Endothelial cell of umbilical vein (primary cell): ENCODE measurements at regions not wholly inside any gene's neighbourhood (a gene's known extent, or its start where the extent isn't known, plus 50 kb on each side); places are given as distances from the start of the nearest gene placed in this dataset.

Source experiments
- BruUV-seq: library from RNA; stranded (reverse); fragments of 400-500 nt; replicated peaks from 2 replicates; lab custom pipeline; 2021; lab: Mats Ljungman, UMichigan
- CTCF ChIA-PET: fragments of 300-600, 350-600 bp; sonication (Branson Sonifier 250); formaldehyde crosslinking; loops from one replicate; lab custom pipeline; 2021; ENCODE audit warnings: antibody characterized with exemption, inconsistent platforms; lab: Charles Lee
- POLR2A ChIA-PET: fragments of 300-600, 350-600 bp; sonication (Branson Sonifier 250); formaldehyde crosslinking; loops from one replicate; lab custom pipeline; 2021; ENCODE audit warnings: antibody characterized with exemption, inconsistent platforms; lab: Charles Lee
- DNase-seq: peaks from one replicate; pipeline ENCODE4 v3.0.0-alpha.2; 2011; ENCODE audit warnings: low read depth, low spot score
- FAIRE-seq: peaks from 2 replicates; lab custom pipeline; 2011; peaks lifted over from hg19 to GRCh38; lab: Jason Lieb, UNC
- H2AFZ ChIP-seq: 2 replicates; pipeline ENCODE4 v1.6.0; 2012; ENCODE audit warnings: low read depth, low read length, control low read depth, inconsistent platforms
- H3K27ac ChIP-seq: 2 replicates; pipeline ENCODE4 v1.5.1; 2011; ENCODE audit warnings: low read depth, mild to moderate bottlenecking, control low read depth, low read length, moderate library complexity; ENCODE audit not compliant: insufficient read depth
- H3K27me3 ChIP-seq, 2 experiments: 2 replicates each; pipeline versions ENCODE4 v1.6.0 to v1.6.1; 2011; ENCODE audit warnings: low read length in 2 of 2, mixed read lengths in 1 of 2; ENCODE audit not compliant: control insufficient read depth in 2 of 2, insufficient read depth in 2 of 2
- H3K36me3 ChIP-seq, 2 experiments: 2 replicates in 1 of 2; 3 replicates in 1 of 2; pipeline ENCODE4 v1.5.1; 2011; ENCODE audit warnings: low read length in 2 of 2, mild to moderate bottlenecking in 1 of 2, moderate library complexity in 1 of 2; ENCODE audit not compliant: control insufficient read depth in 2 of 2, insufficient read depth in 2 of 2; ENCODE audit errors: extremely low read depth in 1 of 2
- H3K4me1 ChIP-seq: 3 replicates; pipeline ENCODE4 v1.5.1; 2011; ENCODE audit warnings: mild to moderate bottlenecking, low read length; ENCODE audit not compliant: control insufficient read depth, insufficient read depth; ENCODE audit errors: extremely low read depth
- H3K4me2 ChIP-seq: 2 replicates; pipeline ENCODE4 v1.6.1; 2011; ENCODE audit warnings: low read length, control low read depth, mixed read lengths; ENCODE audit not compliant: insufficient read depth
- H3K4me3 ChIP-seq, 3 experiments: fragments of 200-600 bp in 1 of 3; sonication (generic), shearing (Covaris generic) in 1 of 3; replicated peaks in 1 of 3; 2 replicates each; pipeline ENCODE4 v1.5.1; 2011 to 2016; ENCODE audit warnings: control low read depth in 3 of 3, low read length in 3 of 3, mild to moderate bottlenecking in 2 of 3, inconsistent platforms in 1 of 3, low read depth in 1 of 3, moderate library complexity in 1 of 3; ENCODE audit not compliant: insufficient read depth in 1 of 3
- H3K79me2 ChIP-seq: 2 replicates; pipeline ENCODE4 v1.6.0; 2012; ENCODE audit warnings: low read length, inconsistent platforms; ENCODE audit not compliant: control insufficient read depth, insufficient read depth
- H3K9ac ChIP-seq: replicated peaks from 2 replicates; pipeline ENCODE3; 2011; ENCODE audit warnings: low read length, control low read depth; ENCODE audit not compliant: insufficient read depth; ENCODE audit errors: extremely low read depth
- H3K9me1 ChIP-seq: replicated peaks from 3 replicates; pipeline ENCODE4 v1.6.0; 2011; ENCODE audit warnings: mild to moderate bottlenecking, low read length; ENCODE audit not compliant: control insufficient read depth, insufficient read depth; ENCODE audit errors: extremely low read depth
- H3K9me3 ChIP-seq: replicated peaks from 2 replicates; pipeline ENCODE4 v1.5.1; 2012; ENCODE audit warnings: low read length, inconsistent platforms; ENCODE audit not compliant: control insufficient read depth, insufficient read depth
- H4K20me1 ChIP-seq: replicated peaks from 2 replicates; pipeline ENCODE3; 2011; ENCODE audit warnings: mild to moderate bottlenecking, low read length; ENCODE audit not compliant: control insufficient read depth, insufficient read depth; ENCODE audit errors: extremely low read depth
- CTCF ChIP-seq, 2 donors: IDR thresholded peaks; 1 replicate in 1 of 2; 2 replicates in 1 of 2; pipeline ENCODE4 v1.5.1; 2011; ENCODE audit warnings: low read length in 2 of 2, mild to moderate bottlenecking in 2 of 2, moderate library complexity in 2 of 2, control low read depth in 1 of 2, inconsistent platforms in 1 of 2, low read depth in 1 of 2; ENCODE audit not compliant: insufficient read depth in 1 of 2; ENCODE audit errors: extremely low read depth in 1 of 2
- EZH2 ChIP-seq: IDR thresholded peaks from 2 replicates; pipeline ENCODE4 v1.6.1; 2012; ENCODE audit warnings: borderline replicate concordance, low read depth, mild to moderate bottlenecking, moderate library complexity, low read length, inconsistent platforms; ENCODE audit not compliant: severe bottlenecking
- FOS ChIP-seq: IDR thresholded peaks from 2 replicates; pipeline ENCODE4 v1.6.1; 2011; ENCODE audit warnings: mild to moderate bottlenecking, low read length, moderate library complexity, borderline replicate concordance; ENCODE audit not compliant: insufficient read depth
- GATA2 ChIP-seq: IDR thresholded peaks from 2 replicates; pipeline ENCODE4 v1.7.0; 2011; ENCODE audit warnings: low read depth, mild to moderate bottlenecking, moderate library complexity, mixed read lengths, low read length; ENCODE audit not compliant: insufficient read length, insufficient read depth
- JUN ChIP-seq: IDR thresholded peaks from 2 replicates; pipeline ENCODE4 v1.6.1; 2011; ENCODE audit warnings: borderline replicate concordance, low read depth; ENCODE audit not compliant: insufficient read length, insufficient read depth
- MAX ChIP-seq: IDR thresholded peaks from 2 replicates; pipeline ENCODE4 v1.6.1; 2011; ENCODE audit not compliant: insufficient read depth, insufficient read length
- MYC ChIP-seq: IDR thresholded peaks from one replicate; pipeline ENCODE4 v1.6.1; 2011; ENCODE audit warnings: mild to moderate bottlenecking, low read depth, low read length
- POLR2A ChIP-seq: IDR thresholded peaks from 2 replicates; pipeline ENCODE4 v1.6.1; 2012; ENCODE audit warnings: low read depth, mild to moderate bottlenecking, control low read depth, low read length
- POLR2AphosphoS5 ChIP-seq: IDR thresholded peaks from 2 replicates; pipeline ENCODE4 v1.6.1; 2012; ENCODE audit warnings: low read depth, mild to moderate bottlenecking, control low read depth, low read length, moderate library complexity; ENCODE audit not compliant: insufficient read depth
- dilution Hi-C: fragments of 300-500 bp; cut with MboI; formaldehyde crosslinking; loops from one replicate; pipeline ENCODE4 v1.15.0; 2019; ENCODE audit warnings: low sequenced_read_pairs; ENCODE audit not compliant: extremely low pct_ligation_motif_present
- intact Hi-C: fragments of 100-400 bp; cut with micrococcal nuclease; formaldehyde crosslinking; loops from one replicate; pipeline ENCODE4 v1.10.0; 2022

- BruUV-seq, result no TSS peak
- POLR2A ChIA-PET, result no interaction called here
- no peaks in the 10 kb centered on the region for H4K20me1 ChIP-seq
These were observed 126.1 kb downstream of the NAV1 start for GRCh38 chr1:201665036-201665435.

GRCh38 chr1:201666102-201666501 lies 127.2 kb downstream of the NAV1 start:
- Histone ChIP-seq H3K4me2 (no peak overlapping the region), H3K79me2 (peaks cover 48% of the 10 kb centered on the region), H2AFZ (no peak overlapping the region), H3K4me3 (no peak overlapping the region), H4K20me1 (no peaks in the 10 kb centered on the region), H3K4me1 (no peaks in the 10 kb centered on the region), H3K27ac (no peak overlapping the region), H3K9me3 (no peaks in the 10 kb centered on the region), H3K27me3 (no peaks in the 10 kb centered on the region), H3K36me3 (no peaks in the 10 kb centered on the region), H3K9ac (no peak overlapping the region), H3K9me1 (no peaks in the 10 kb centered on the region)
- POLR2A ChIA-PET, result no interaction called here
- FAIRE-seq (no peak), DNase-seq (no peak)
- BruUV-seq, result no TSS peak
- dilution Hi-C loops, result no loop called here
- TF ChIP-seq EZH2 (no peak), MYC (no peak), MAX (no peak), GATA2 (no peak), POLR2A (no peak), JUN (no peak), FOS (no peak), CTCF (IDR thresholded peaks at IDR 0.05; ENCODE audit: extremely low read depth in 1 of 2, insufficient read depth in 1 of 2, low read depth in 1 of 2, low read length in 2 of 2) (no peak), POLR2AphosphoS5 (no peak)
- CTCF ChIA-PET, result no interaction called here
- intact Hi-C loops, result no loop called here

More at GRCh38 chr1:201665036-201665435, 126.1 kb downstream of the NAV1 start:
- H3K4me1 ChIP-seq, result no peaks in the 10 kb centered on the region
- TF ChIP-seq GATA2 (no peak), POLR2AphosphoS5 (no peak)
- H3K27me3 ChIP-seq, result no peaks in the 10 kb centered on the region
- dilution Hi-C loops (no loop called here), intact Hi-C loops (no loop called here)
- DNase-seq (no peak), FAIRE-seq (no peak)
- H2AFZ ChIP-seq, result no peak overlapping the region
- peaks cover 0 to 1% of the 10 kb centered on the region in 2 experiments for H3K36me3 ChIP-seq
- CTCF ChIA-PET, result interaction anchor here (0.8 to 2.4 kb wide), 3 partner anchors 8 to 105 kb away, joined by 4 to 9 read pairs (median 5); no protein-coding TSS in a partner anchor
- H3K9me3 ChIP-seq, result no peaks in the 10 kb centered on the region
- H3K9me1 ChIP-seq, result no peaks in the 10 kb centered on the region
- H3K27ac ChIP-seq, result no peak overlapping the region
- no peak overlapping the region for H3K4me3 ChIP-seq
- no peak overlapping the region for H3K9ac ChIP-seq
- H3K4me2 ChIP-seq, result no peak overlapping the region
- peaks cover 47% of the 10 kb centered on the region for H3K79me2 ChIP-seq
